Endodermal cell (in vitro differentiated cells): ENCODE measurements at regions not wholly inside any gene's neighbourhood (a gene's known extent, or its start where the extent isn't known, plus 50 kb on each side); places are given as distances from the start of the nearest gene placed in this dataset.

ENCODE experiments used
- DNase-seq: peaks from one replicate; pipeline ENCODE4 v3.0.0-alpha.2; 2017
- H3K27ac ChIP-seq: 2 replicates; pipeline ENCODE4 v1.5.1; 2013; ENCODE audit warnings: mild to moderate bottlenecking, low read depth, low read length, moderate library complexity
- H3K27me3 ChIP-seq: 2 replicates; pipeline ENCODE4 v1.6.1; 2013; ENCODE audit warnings: mild to moderate bottlenecking, low read length, moderate library complexity; ENCODE audit not compliant: insufficient read depth, control insufficient read depth, poor library complexity, severe bottlenecking
- H3K36me3 ChIP-seq: 2 replicates; pipeline ENCODE4 v1.7.0; 2013; ENCODE audit warnings: mild to moderate bottlenecking, low read length, moderate library complexity; ENCODE audit not compliant: control insufficient read depth, insufficient read depth
- H3K4me1 ChIP-seq: one replicate; pipeline ENCODE4 v1.7.0; 2013; ENCODE audit warnings: low read length; ENCODE audit not compliant: control insufficient read depth, insufficient read depth
- H3K4me3 ChIP-seq: 2 replicates; pipeline ENCODE4 v1.5.1; 2013; ENCODE audit warnings: mild to moderate bottlenecking, low read length, moderate library complexity
- H3K9ac ChIP-seq: 2 replicates; pipeline ENCODE4 v1.6.1; 2013; ENCODE audit warnings: mild to moderate bottlenecking, low read length, moderate library complexity; ENCODE audit not compliant: poor library complexity, severe bottlenecking; ENCODE audit errors: extremely low read depth
- H3K9me3 ChIP-seq: 2 replicates; pipeline ENCODE4 v1.6.1; 2013; ENCODE audit warnings: mild to moderate bottlenecking, low read length, moderate library complexity; ENCODE audit not compliant: control insufficient read depth
- H3K27ac Mint-ChIP-seq: 2 replicates; pipeline ENCODE4 v1.8.0; 2020; ENCODE audit warnings: mixed read lengths
- H3K27me3 Mint-ChIP-seq: 2 replicates; pipeline ENCODE4 v1.8.0; 2021; ENCODE audit warnings: mild to moderate bottlenecking, mixed read lengths; ENCODE audit not compliant: insufficient read depth
- H3K36me3 Mint-ChIP-seq: 2 replicates; pipeline ENCODE4 v1.8.0; 2020; ENCODE audit warnings: low read depth, mixed read lengths
- H3K4me1 Mint-ChIP-seq: 2 replicates; pipeline ENCODE4 v1.8.0; 2020; ENCODE audit warnings: mixed read lengths
- H3K4me3 Mint-ChIP-seq: 2 replicates; pipeline ENCODE4 v1.8.0; 2020; ENCODE audit warnings: mild to moderate bottlenecking, moderate library complexity, mixed read lengths
- H3K9me3 Mint-ChIP-seq: 2 replicates; pipeline ENCODE4 v1.8.0; 2020; ENCODE audit warnings: mild to moderate bottlenecking, mixed read lengths
- CTCF ChIP-seq: fragments of 200-600 bp; sonication (generic); conservative IDR thresholded peaks from 2 replicates; pipeline ENCODE4 v1.5.0; 2021; ENCODE audit warnings: antibody characterized with exemption, mild to moderate bottlenecking
- whole genome bisulfite sequencing, 2 experiments: methylation state at CpG; one replicate each; pipeline versions ENCODE4 v1.1.5 to v1.1.7; 2013; ENCODE audit warnings: missing lambda C conversion rate in 2 of 2, mixed read lengths in 1 of 2; ENCODE audit not compliant: insufficient coverage in 1 of 2, insufficient read length in 1 of 2; 5-methylcytosine and 5-hydroxymethylcytosine counted together

GRCh38 chr2:216792222-216793021, 67.4 kb downstream of the TNP1 start:
- Histone ChIP-seq H3K4me3 (no peak overlapping the region), H3K36me3 (no peaks in the 10 kb centered on the region), H3K9me3 (no peaks in the 10 kb centered on the region), H3K4me1 (no peaks in the 10 kb centered on the region), H3K9ac (no peak overlapping the region), H3K27ac (no peak overlapping the region), H3K27me3 (no peaks in the 10 kb centered on the region)
- Mint-ChIP-seq H3K4me1 (peaks cover 11% of the 10 kb centered on the region), H3K4me3 (no peak overlapping the region), H3K27me3 (peaks cover 1% of the 10 kb centered on the region), H3K9me3 (no peaks in the 10 kb centered on the region), H3K27ac (no peak overlapping the region), H3K36me3 (no peaks in the 10 kb centered on the region)
- TF ChIP-seq CTCF = peak; percentile 45
- peak; percentile 70 for DNase-seq
- 78 to 87% methylated on average over 4 to 8 of the region's 8 CpGs for WGBS, 2 experiments

- no peaks in the 10 kb centered on the region for H3K36me3 ChIP-seq
- Mint-ChIP-seq H3K36me3 (no peaks in the 10 kb centered on the region), H3K9me3 (no peaks in the 10 kb centered on the region), H3K27ac (no peak overlapping the region), H3K4me3 (no peak overlapping the region), H3K27me3 (peaks cover 1% of the 10 kb centered on the region), H3K4me1 (peaks cover 10% of the 10 kb centered on the region)
- H3K4me1 ChIP-seq = no peaks in the 10 kb centered on the region
- H3K9ac ChIP-seq = no peak overlapping the region
- H3K27me3 ChIP-seq = no peaks in the 10 kb centered on the region
- TF ChIP-seq CTCF = no peak
- DNase-seq = no peak
- H3K9me3 ChIP-seq = no peaks in the 10 kb centered on the region
- WGBS, 2 experiments = 78 to 100% methylated on average over 2 of the region's 2 CpGs
- no peak overlapping the region for H3K4me3 ChIP-seq
- no peak overlapping the region for H3K27ac ChIP-seq
These were observed 68.6 kb downstream of the TNP1 start for GRCh38 chr2:216791303-216791702.

- DNase-seq = no peak
- no peak overlapping the region for H3K9ac ChIP-seq
- WGBS, 2 experiments = 75 to 100% methylated on average over 2 to 5 of the region's 5 CpGs
- Mint-ChIP-seq H3K4me1 (peaks cover 4% of the 10 kb centered on the region), H3K36me3 (no peaks in the 10 kb centered on the region), H3K27ac (no peak overlapping the region), H3K27me3 (peaks cover 1% of the 10 kb centered on the region), H3K4me3 (no peak overlapping the region), H3K9me3 (no peaks in the 10 kb centered on the region)
- H3K4me1 ChIP-seq = no peaks in the 10 kb centered on the region
- H3K36me3 ChIP-seq = no peaks in the 10 kb centered on the region
- no peaks in the 10 kb centered on the region for H3K27me3 ChIP-seq
- H3K4me3 ChIP-seq = no peak overlapping the region
- no peaks in the 10 kb centered on the region for H3K9me3 ChIP-seq
- TF ChIP-seq CTCF = no peak
- no peak overlapping the region for H3K27ac ChIP-seq
These were observed 70.8 kb downstream of the TNP1 start for GRCh38 chr2:216789081-216789480.
